Stomach (tissue), 8 donors: ENCODE measurements at regions not wholly inside any gene's neighbourhood (a gene's known extent, or its start where the extent isn't known, plus 50 kb on each side); places are given as distances from the start of the nearest gene placed in this dataset.
"Not testable (repeated sequence)": the region's sequence is repeated elsewhere in the genome, so short reads cannot be mapped to it uniquely, and the experiment has no call there.

Source experiments
- DNase-seq, 2 donors: peaks; one replicate each; pipeline versions ENCODE4 v3.0.0 to v3.0.0-alpha.2; 2013 to 2019
- H3K27ac ChIP-seq, 5 donors: fragments of 200-600 bp in 4 of 5; sonication (generic) in 4 of 5; one replicate each; pipeline ENCODE4 v1.5.1; 2013 to 2019; ENCODE audit warnings: mild to moderate bottlenecking in 1 of 5, moderate library complexity in 1 of 5
- H3K27me3 ChIP-seq, 3 donors: fragments of 200-600 bp; sonication (generic); one replicate each; pipeline ENCODE4 v1.5.1; 2017 to 2019; ENCODE audit warnings: mixed run types in 1 of 3
- H3K36me3 ChIP-seq, 4 donors: fragments of 200-600 bp; sonication (generic); 1 replicate in 3 of 4; 2 replicates in 1 of 4; pipeline ENCODE4 v1.5.1; 2016 to 2019
- H3K4me1 ChIP-seq, 4 donors: fragments of 200-600 bp; sonication (generic); one replicate each; pipeline ENCODE4 v1.5.1; 2016 to 2019
- H3K4me3 ChIP-seq, 4 donors: fragments of 200-600 bp; sonication (generic) in 3 of 4; one replicate each; pipeline ENCODE4 v1.5.1; 2016 to 2019; ENCODE audit warnings: mild to moderate bottlenecking in 1 of 4
- H3K9me3 ChIP-seq, 4 donors: fragments of 200-600 bp; sonication (generic); one replicate each; pipeline ENCODE4 v1.5.1; 2016 to 2019
- CTCF ChIP-seq, 7 experiments: fragments of 450-650 bp in 4 of 7; fragments of 200-600 bp in 3 of 7; sonication (generic) in 3 of 7; IDR thresholded peaks; one replicate each; pipeline ENCODE4 v1.5.1; 2016 to 2019; ENCODE audit warnings: antibody characterized with exemption in 7 of 7, control low read depth in 2 of 7, mild to moderate bottlenecking in 1 of 7
- EP300 ChIP-seq: sonication (generic); formaldehyde crosslinking; IDR thresholded peaks from one replicate; pipeline ENCODE4 v1.6.1; 2017; ENCODE audit warnings: antibody characterized with exemption
- POLR2A ChIP-seq, 4 donors: fragments of 450-650 bp; IDR thresholded peaks; one replicate each; pipeline ENCODE4 v1.6.1; 2016; ENCODE audit warnings: antibody characterized with exemption in 4 of 4, control low read depth in 2 of 4, mild to moderate bottlenecking in 1 of 4, moderate library complexity in 1 of 4
- POLR2AphosphoS5 ChIP-seq, 3 donors: sonication (generic); formaldehyde crosslinking; IDR thresholded peaks; one replicate each; pipeline ENCODE4 v1.6.1; 2016; ENCODE audit warnings: antibody characterized with exemption in 3 of 3
- WGBS, 5 donors: extraction: QIAGEN DNeasy Blood & Tissue Kit in 3 of 5; methylation state at CpG; one replicate each; pipeline versions ENCODE4 v1.1.5 to v1.1.7; 2013 to 2018; 5-methylcytosine and 5-hydroxymethylcytosine counted together
- intact Hi-C: fragments of 100-400 bp; cut with DNase I; formaldehyde crosslinking; loops from one replicate; pipeline ENCODE4 v1.15.1; 2023; ENCODE audit warnings: low total_unique reads
- donor health status: healthy with polysubstance abuse.
- donor health status: Bipolar disorder and iron deficiency.
- donor health status: healthy.

- intact Hi-C loops: no loop called here
- H3K36me3 ChIP-seq: peaks cover 0 to 12% (median 0%) of the 10 kb centered on the region in 4 donors
- DNase-seq: no peak
- no peaks in the 10 kb centered on the region for H3K4me1 ChIP-seq
- no peak for TF ChIP-seq CTCF (IDR thresholded peaks at IDR 0.05)
- TF ChIP-seq EP300: no peak
- H3K27me3 ChIP-seq: no peaks in the 10 kb centered on the region
- WGBS, 5 donors: 72 to 80% (median 80%) methylated on average over 2 of the region's 2 CpGs
- H3K4me3 ChIP-seq: no peak overlapping the region
- H3K9me3 ChIP-seq: peaks cover 0 to 14% (median 4%) of the 10 kb centered on the region in 4 donors
- H3K27ac ChIP-seq: no peak overlapping the region
Measured at GRCh38 chr5:176144508-176144907, 93.7 kb upstream of the SIMC1 start.

- H3K27ac ChIP-seq, intact Hi-C loops, H3K4me3 ChIP-seq, H3K36me3 ChIP-seq, DNase-seq, H3K4me1 ChIP-seq, H3K27me3 ChIP-seq, H3K9me3 ChIP-seq: not testable (repeated sequence)
- 83 to 97% (median 91%) methylated on average over 1 to 3 of the region's 3 CpGs for WGBS, 5 donors
Measured at GRCh38 chr5:176149948-176150347, 88.3 kb upstream of the SIMC1 start.

GRCh38 chr5:176151281-176151680 is 86.9 kb upstream of the SIMC1 start:
- H3K9me3 ChIP-seq: no peaks in the 10 kb centered on the region
- no peak for TF ChIP-seq POLR2A (IDR thresholded peaks at IDR 0.05)
- no peak for TF ChIP-seq EP300
- TF ChIP-seq POLR2AphosphoS5 (IDR thresholded peaks at IDR 0.05): no peak
- TF ChIP-seq CTCF (IDR thresholded peaks at IDR 0.05): no peak
- DNase-seq: no peak
- H3K36me3 ChIP-seq: peaks cover 0 to 9% (median 0%) of the 10 kb centered on the region in 4 donors
- no peak overlapping the region for H3K27ac ChIP-seq
- intact Hi-C loops: no loop called here
- H3K27me3 ChIP-seq: peaks cover 0 to 8% (median 0%) of the 10 kb centered on the region in 3 donors
- H3K4me3 ChIP-seq: no peak overlapping the region
- H3K4me1 ChIP-seq: no peaks in the 10 kb centered on the region
- 76 to 83% (median 79%) methylated on average over 9 of the region's 9 CpGs for WGBS, 5 donors

GRCh38 chr5:176152191-176152929 is 85.9 kb upstream of the SIMC1 start:
- Histone ChIP-seq H3K27ac (no peak overlapping the region), H3K9me3 (no peaks in the 10 kb centered on the region), H3K27me3 (peaks cover 0 to 8% (median 0%) of the 10 kb centered on the region in 3 donors), H3K36me3 (peaks cover 0 to 5% (median 0%) of the 10 kb centered on the region in 4 donors), H3K4me1 (no peaks in the 10 kb centered on the region), H3K4me3 (no peak overlapping the region)
- intact Hi-C loops: no loop called here
- WGBS, 5 donors: 63 to 73% (median 72%) methylated on average over 13 of the region's 13 CpGs
- DNase-seq: no peak
- TF ChIP-seq EP300 (no peak), POLR2AphosphoS5 (IDR thresholded peaks at IDR 0.05) (no peak), POLR2A (IDR thresholded peaks at IDR 0.05) (no peak), CTCF (IDR thresholded peaks at IDR 0.05) (no peak)

GRCh38 chr5:176152930-176153311 is 85.3 kb upstream of the SIMC1 start:
- H3K4me3 ChIP-seq: no peak overlapping the region
- H3K27me3 ChIP-seq: peaks cover 0 to 8% (median 0%) of the 10 kb centered on the region in 3 donors
- no peaks in the 10 kb centered on the region for H3K4me1 ChIP-seq
- no peak for TF ChIP-seq POLR2AphosphoS5 (IDR thresholded peaks at IDR 0.05)
- no peak for TF ChIP-seq CTCF (IDR thresholded peaks at IDR 0.05)
- TF ChIP-seq POLR2A (IDR thresholded peaks at IDR 0.05): no peak
- no peak for TF ChIP-seq EP300
- DNase-seq: no peak
- WGBS, 5 donors: 88 to 92% (median 91%) methylated on average over 3 of the region's 3 CpGs
- no peak overlapping the region for H3K27ac ChIP-seq
- intact Hi-C loops: no loop called here
- H3K36me3 ChIP-seq: peaks cover 0 to 5% (median 0%) of the 10 kb centered on the region in 4 donors
- no peaks in the 10 kb centered on the region for H3K9me3 ChIP-seq
